Transverse colon (tissue), 4 donors: ENCODE measurements at regions not wholly inside any gene's neighbourhood (a gene's known extent, or its start where the extent isn't known, plus 50 kb on each side); places are given as distances from the start of the nearest gene placed in this dataset.

Experiments
- CTCF ChIP-seq, 5 experiments: fragments of 200-600 bp in 3 of 5; fragments of 450-650 bp in 2 of 5; sonication (generic) in 3 of 5; IDR thresholded peaks; 1 replicate in 2 of 5; 2 replicates in 3 of 5; pipeline ENCODE4 v1.5.1; 2016 to 2017; ENCODE audit warnings: antibody characterized with exemption in 5 of 5, inconsistent platforms in 3 of 5, mild to moderate bottlenecking in 2 of 5, moderate library complexity in 1 of 5
- EP300 ChIP-seq: sonication (generic); formaldehyde crosslinking; IDR thresholded peaks from one replicate; pipeline ENCODE4 v1.6.1; 2017; ENCODE audit warnings: antibody characterized with exemption, low read depth
- POLR2A ChIP-seq: fragments of 450-650 bp; IDR thresholded peaks from one replicate; pipeline ENCODE4 v1.6.1; 2016; ENCODE audit warnings: antibody characterized with exemption, mild to moderate bottlenecking, moderate library complexity
- POLR2AphosphoS5 ChIP-seq, 3 donors: sonication (generic); formaldehyde crosslinking; IDR thresholded peaks; one replicate each; pipeline ENCODE4 v1.6.1; 2016; ENCODE audit warnings: antibody characterized with exemption in 3 of 3

- TF ChIP-seq CTCF (IDR thresholded peaks at IDR 0.05): no peak
- no peak for TF ChIP-seq POLR2AphosphoS5 (IDR thresholded peaks at IDR 0.05)
- no peak for TF ChIP-seq POLR2A
- no peak for TF ChIP-seq EP300
Measured at GRCh38 chr1:218664385-218665170, 319.4 kb downstream of the TGFB2 start.
